B cell (primary cell): ENCODE measurements at regions not wholly inside any gene's neighbourhood (a gene's known extent, or its start where the extent isn't known, plus 50 kb on each side); places are given as distances from the start of the nearest gene placed in this dataset.

Experiments
- ATAC-seq: fragments of 200-7000 bp; cut with Tn5 transposase; one replicate; pipeline ENCODE4 v1.10.0; 2021; ENCODE audit warnings: low read depth, mild to moderate bottlenecking, moderate number of reproducible peaks, moderate library complexity
- CTCF ChIA-PET: fragments of 350-600 bp; sonication (Branson Sonifier 250); formaldehyde crosslinking; loops from one replicate; lab custom pipeline; 2021; ENCODE audit warnings: antibody characterized with exemption, inconsistent platforms; lab: Charles Lee
- POLR2A ChIA-PET: fragments of 350-600 bp; sonication (Branson Sonifier 250); formaldehyde crosslinking; loops from one replicate; lab custom pipeline; 2021; ENCODE audit warnings: antibody characterized with exemption; lab: Charles Lee
- DNase-seq: peaks from one replicate; pipeline ENCODE4 v3.0.0; 2013
- H2AFZ ChIP-seq: 2 replicates; pipeline ENCODE4 v1.6.1; 2012; ENCODE audit warnings: mild to moderate bottlenecking, low read depth, low read length; ENCODE audit not compliant: insufficient read depth, poor library complexity, severe bottlenecking
- H3K27ac ChIP-seq, 2 donors: 1 replicate in 1 of 2; 2 replicates in 1 of 2; pipeline ENCODE4 v1.5.1; 2012 to 2013; ENCODE audit warnings: low read length in 2 of 2, mild to moderate bottlenecking in 2 of 2, moderate library complexity in 1 of 2
- H3K27me3 ChIP-seq, 4 experiments: fragments of 200-600 bp in 1 of 4; sonication (generic) in 1 of 4; replicated peaks in 1 of 4; 1 replicate in 2 of 4; 2 replicates in 2 of 4; pipeline versions ENCODE4 v1.6.1 to v1.7.0; 2013 to 2016; ENCODE audit warnings: low read length in 3 of 4, mild to moderate bottlenecking in 2 of 4, mixed read lengths in 1 of 4, moderate library complexity in 1 of 4; ENCODE audit not compliant: insufficient read depth in 4 of 4, control insufficient read depth in 3 of 4; ENCODE audit errors: control extremely low read depth in 1 of 4
- H3K36me3 ChIP-seq, 2 experiments: replicated peaks in 1 of 2; 1 replicate in 1 of 2; 2 replicates in 1 of 2; pipeline versions ENCODE4 v1.6.1 to v1.7.1; 2013; ENCODE audit warnings: low read length in 1 of 2; ENCODE audit not compliant: insufficient read depth in 2 of 2, control insufficient read depth in 1 of 2; ENCODE audit errors: control extremely low read depth in 1 of 2, extremely low read depth in 1 of 2
- H3K4me1 ChIP-seq, 2 donors: fragments of 200-600 bp in 1 of 2; sonication (generic) in 1 of 2; 1 replicate in 1 of 2; 2 replicates in 1 of 2; pipeline versions ENCODE4 v1.5.1 to v1.6.1; 2013 to 2017; ENCODE audit warnings: low read length in 2 of 2; ENCODE audit not compliant: control insufficient read depth in 2 of 2, insufficient read depth in 2 of 2
- H3K4me2 ChIP-seq: replicated peaks from 2 replicates; pipeline ENCODE3; 2012; ENCODE audit warnings: mild to moderate bottlenecking, low read depth, low read length; ENCODE audit not compliant: poor library complexity, severe bottlenecking
- H3K4me3 ChIP-seq, 5 experiments: fragments of 200-600 bp in 1 of 5; sonication (generic) in 1 of 5; 1 replicate in 3 of 5; 2 replicates in 2 of 5; pipeline versions ENCODE4 v1.5.1 to v1.7.0; 2011 to 2016; ENCODE audit warnings: low read length in 4 of 5, mild to moderate bottlenecking in 4 of 5, low read depth in 2 of 5, control low read depth in 1 of 5, moderate library complexity in 1 of 5; ENCODE audit not compliant: insufficient read depth in 1 of 5; ENCODE audit errors: control extremely low read depth in 1 of 5, extremely low read depth in 1 of 5
- H3K79me2 ChIP-seq: fragments of 200-600 bp; sonication (generic); one replicate; pipeline ENCODE4 v1.6.0; 2016; ENCODE audit warnings: low read length; ENCODE audit not compliant: control insufficient read depth, insufficient read depth
- H3K9ac ChIP-seq: fragments of 200-600 bp; sonication (generic); 2 replicates; pipeline ENCODE4 v1.6.1; 2017; ENCODE audit warnings: mild to moderate bottlenecking, low read length, moderate library complexity
- H3K9me3 ChIP-seq, 3 donors: one replicate each; pipeline versions ENCODE4 v1.6.1 to v1.7.1; 2013; ENCODE audit warnings: low read length in 2 of 3; ENCODE audit not compliant: control insufficient read depth in 2 of 3, insufficient read depth in 1 of 3; ENCODE audit errors: control extremely low read depth in 1 of 3
- H4K20me1 ChIP-seq: 2 replicates; pipeline ENCODE4 v1.6.0; 2012; ENCODE audit warnings: mild to moderate bottlenecking, low read length; ENCODE audit not compliant: insufficient read depth, control insufficient read depth, poor library complexity, severe bottlenecking
- H3K27ac Mint-ChIP-seq: one replicate; pipeline ENCODE4 v1.8.0; 2021; ENCODE audit warnings: mixed read lengths
- H3K27me3 Mint-ChIP-seq: one replicate; pipeline ENCODE4 v1.8.0; 2021; ENCODE audit warnings: mixed read lengths
- H3K4me1 Mint-ChIP-seq: one replicate; pipeline ENCODE4 v1.8.0; 2021; ENCODE audit warnings: mixed read lengths
- H3K4me3 Mint-ChIP-seq: one replicate; pipeline ENCODE4 v1.8.0; 2021; ENCODE audit warnings: mixed read lengths
- H3K9me3 Mint-ChIP-seq: one replicate; pipeline ENCODE4 v1.8.0; 2022; ENCODE audit warnings: mixed read lengths; ENCODE audit not compliant: insufficient read depth
- EZH2 ChIP-seq: IDR thresholded peaks from 2 replicates; pipeline ENCODE4 v1.6.1; 2012; ENCODE audit warnings: borderline replicate concordance, low read depth, mild to moderate bottlenecking, moderate library complexity, low read length; ENCODE audit not compliant: insufficient read depth, poor library complexity, severe bottlenecking
- WGBS: methylation state at CpG from one replicate; pipeline ENCODE4 v1.1.5; 2013; ENCODE audit warnings: missing lambda C conversion rate; ENCODE audit not compliant: insufficient coverage; 5-methylcytosine and 5-hydroxymethylcytosine counted together
- intact Hi-C: fragments of 100-400 bp; cut with micrococcal nuclease; formaldehyde crosslinking; loops from one replicate; pipeline ENCODE4 v1.10.0; 2022
- TF ChIP-seq, protein P1 (sequence below): fragments of 200-600 bp; IDR thresholded peaks from one replicate; pipeline ENCODE4 v1.8.0; 2022; ENCODE audit warnings: antibody characterized with exemption, mild to moderate bottlenecking

GRCh38 chr6:163889904-163890514, 475.5 kb downstream of the QKI start:
- intact Hi-C loops, result no loop called here
- Mint-ChIP-seq H3K4me3 (no peak overlapping the region), H3K27me3 (peaks cover 4% of the 10 kb centered on the region), H3K4me1 (peaks cover 12% of the 10 kb centered on the region), H3K9me3 (peaks cover 2% of the 10 kb centered on the region), H3K27ac (no peak overlapping the region)
- Histone ChIP-seq H3K4me1 (peaks cover 0 to 4% of the 10 kb centered on the region in 2 donors), H3K9ac (no peak overlapping the region), H3K9me3 (no peaks in the 10 kb centered on the region), H3K27ac (no peak overlapping the region), H4K20me1 (no peaks in the 10 kb centered on the region), H3K4me2 (no peak overlapping the region), H3K79me2 (no peaks in the 10 kb centered on the region), H2AFZ (no peak overlapping the region), H3K36me3 (no peaks in the 10 kb centered on the region), H3K4me3 (no peak overlapping the region), H3K27me3 (peaks cover 0 to 3% (median 0%) of the 10 kb centered on the region in 4 experiments)
- WGBS, result 100% methylated on average over 2 of the region's 3 CpGs
- TF ChIP-seq EZH2, result no peak
- no peak for DNase-seq
- POLR2A ChIA-PET, result no interaction called here
- CTCF ChIA-PET, result no interaction called here
- no peak for ATAC-seq

DNA sequence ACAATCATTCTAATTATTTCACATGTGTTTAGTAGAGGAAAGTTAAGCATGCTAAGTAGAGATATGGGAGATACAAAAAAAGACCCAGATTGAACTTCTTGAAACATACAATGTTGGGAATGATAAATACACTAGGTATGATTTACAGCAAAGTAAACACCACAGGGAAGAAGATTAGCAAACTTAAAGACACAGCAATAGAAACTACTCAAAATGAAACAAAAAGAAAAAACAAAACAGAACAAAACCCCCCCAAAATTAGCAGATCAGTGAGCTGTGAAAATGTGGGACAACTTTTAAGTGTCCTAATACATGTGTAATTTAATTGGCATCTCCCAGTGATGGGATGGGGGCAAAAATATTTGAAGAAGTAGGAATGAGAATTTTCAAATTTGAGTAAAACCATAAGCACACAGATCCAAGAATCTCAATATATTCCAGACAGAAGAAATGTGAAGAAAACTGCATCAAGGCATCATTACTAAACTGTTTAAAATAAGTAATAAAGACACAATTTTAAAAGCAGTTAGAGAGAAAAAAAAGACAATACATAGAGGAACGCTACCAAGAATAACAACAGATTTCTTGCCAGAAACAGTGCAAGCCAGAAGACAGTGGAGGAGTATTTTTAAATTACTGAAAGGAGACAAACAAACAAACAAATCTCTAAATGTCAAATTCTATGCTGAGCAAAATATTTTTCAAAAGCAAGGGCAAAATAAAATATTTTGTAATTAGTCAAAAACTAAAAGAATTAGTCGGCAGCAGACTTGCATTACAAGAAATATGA, 473.7 kb downstream of the QKI start:
- no peak for DNase-seq

More for the DNA sequence above, 473.7 kb downstream of the QKI start:
- H3K4me1 ChIP-seq, result peaks cover 0 to 4% of the 10 kb centered on the region in 2 donors
- no peak for TF ChIP-seq EZH2
- TF ChIP-seq, protein P1, sequence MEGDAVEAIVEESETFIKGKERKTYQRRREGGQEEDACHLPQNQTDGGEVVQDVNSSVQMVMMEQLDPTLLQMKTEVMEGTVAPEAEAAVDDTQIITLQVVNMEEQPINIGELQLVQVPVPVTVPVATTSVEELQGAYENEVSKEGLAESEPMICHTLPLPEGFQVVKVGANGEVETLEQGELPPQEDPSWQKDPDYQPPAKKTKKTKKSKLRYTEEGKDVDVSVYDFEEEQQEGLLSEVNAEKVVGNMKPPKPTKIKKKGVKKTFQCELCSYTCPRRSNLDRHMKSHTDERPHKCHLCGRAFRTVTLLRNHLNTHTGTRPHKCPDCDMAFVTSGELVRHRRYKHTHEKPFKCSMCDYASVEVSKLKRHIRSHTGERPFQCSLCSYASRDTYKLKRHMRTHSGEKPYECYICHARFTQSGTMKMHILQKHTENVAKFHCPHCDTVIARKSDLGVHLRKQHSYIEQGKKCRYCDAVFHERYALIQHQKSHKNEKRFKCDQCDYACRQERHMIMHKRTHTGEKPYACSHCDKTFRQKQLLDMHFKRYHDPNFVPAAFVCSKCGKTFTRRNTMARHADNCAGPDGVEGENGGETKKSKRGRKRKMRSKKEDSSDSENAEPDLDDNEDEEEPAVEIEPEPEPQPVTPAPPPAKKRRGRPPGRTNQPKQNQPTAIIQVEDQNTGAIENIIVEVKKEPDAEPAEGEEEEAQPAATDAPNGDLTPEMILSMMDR, result no peak
- ChIA-PET POLR2A (no interaction called here), CTCF (no interaction called here)
- peak overlapping the region; percentile 63 for H3K4me3 Mint-ChIP-seq
- no peak overlapping the region for H3K4me2 ChIP-seq
- no peaks in the 10 kb centered on the region for H3K36me3 ChIP-seq
- no peak overlapping the region for H3K27ac Mint-ChIP-seq
- H3K27me3 ChIP-seq, result no peaks in the 10 kb centered on the region
- H3K9me3 Mint-ChIP-seq, result peaks cover 2% of the 10 kb centered on the region
- intact Hi-C loops, result no loop called here
- H3K79me2 ChIP-seq, result no peaks in the 10 kb centered on the region
- H2AFZ ChIP-seq, result no peak overlapping the region
- no peak overlapping the region for H3K9ac ChIP-seq
- no peak for ATAC-seq
- no peaks in the 10 kb centered on the region for H3K9me3 ChIP-seq
- WGBS, result no CpG with 5 or more reads among the region's 2 CpGs
- peaks cover 12% of the 10 kb centered on the region for H3K4me1 Mint-ChIP-seq
- no peak overlapping the region for H3K27ac ChIP-seq
- no peaks in the 10 kb centered on the region for H4K20me1 ChIP-seq
- H3K27me3 Mint-ChIP-seq, result peaks cover 4% of the 10 kb centered on the region
- no peak overlapping the region for H3K4me3 ChIP-seq
